Psoas muscle (tissue), 7 donors: ENCODE measurements at regions not wholly inside any gene's neighbourhood (a gene's known extent, or its start where the extent isn't known, plus 50 kb on each side); places are given as distances from the start of the nearest gene placed in this dataset.

Experiments used
- ATAC-seq, 4 donors: fragments of 200-7000 bp; cut with Tn5 transposase; one replicate each; pipeline ENCODE4 v1.9.1; 2020; ENCODE audit warnings: moderate library complexity in 3 of 4, mild to moderate bottlenecking in 2 of 4
- DNase-seq, 2 donors: peaks; one replicate each; pipeline ENCODE4 v3.0.0-alpha.2; 2020
- H3K27ac ChIP-seq: fragments of 200-600 bp; one replicate; pipeline ENCODE4 v1.8.0; 2022
- H3K27me3 ChIP-seq, 3 donors: fragments of 200-600 bp in 1 of 3; one replicate each; pipeline versions ENCODE4 v1.6.1 to v1.8.0; 2013 to 2022; ENCODE audit warnings: low read length in 2 of 3, mild to moderate bottlenecking in 2 of 3, moderate library complexity in 1 of 3; ENCODE audit not compliant: insufficient read depth in 3 of 3
- H3K36me3 ChIP-seq, 2 donors: fragments of 200-600 bp in 1 of 2; one replicate each; pipeline versions ENCODE4 v1.6.1 to v1.8.0; 2013 to 2022; ENCODE audit warnings: low read depth in 1 of 2, mild to moderate bottlenecking in 1 of 2, moderate library complexity in 1 of 2; ENCODE audit not compliant: insufficient read depth in 1 of 2
- H3K4me1 ChIP-seq: fragments of 200-600 bp; one replicate; pipeline ENCODE4 v1.8.0; 2022
- H3K4me3 ChIP-seq: fragments of 200-600 bp; one replicate; pipeline ENCODE4 v1.8.0; 2022; ENCODE audit warnings: mild to moderate bottlenecking
- H3K9me3 ChIP-seq: fragments of 200-600 bp; one replicate; pipeline ENCODE4 v1.8.0; 2022
- CTCF ChIP-seq: fragments of 200-600 bp; IDR thresholded peaks from one replicate; pipeline ENCODE4 v1.8.0; 2022; ENCODE audit warnings: antibody characterized with exemption
- WGBS, 3 donors: extraction: QIAGEN DNeasy Blood & Tissue Kit; methylation state at CpG; one replicate each; pipeline versions ENCODE4 v1.1.6 to v1.1.7; 2013; 5-methylcytosine and 5-hydroxymethylcytosine counted together
- intact Hi-C, 2 donors: fragments of 100-400 bp; cut with DNase I; formaldehyde crosslinking; loops; one replicate each; pipeline versions ENCODE4 v1.11.0 to v1.14.2; 2022
- donor health status: healthy with polysubstance abuse.
- donor health status: DM: no; HTN: no; CAD: no; lungs with moderate emphysema.
- donor health status: Bipolar disorder and iron deficiency.
- donor health status: healthy.
- donor health status: DM: yes; HTN: yes; CAD: no.
- donor health status: DM: no; HTN: no; CAD: no.
- donor health status: DM: yes; HTN: yes; CAD: no.

GRCh38 chr6:37106554-37106953, 63.4 kb upstream of the PIM1 start:
- Histone ChIP-seq H3K36me3 (no peaks in the 10 kb centered on the region), H3K27me3 (no peaks in the 10 kb centered on the region), H3K9me3 (no peaks in the 10 kb centered on the region), H3K27ac (no peak overlapping the region), H3K4me3 (no peak overlapping the region), H3K4me1 (peaks cover 24% of the 10 kb centered on the region)
- no peak for TF ChIP-seq CTCF
- WGBS, 3 donors: 95 to 97% (median 95%) methylated on average over 8 of the region's 8 CpGs
- intact Hi-C loops: no loop called here
- ATAC-seq: no peak
- DNase-seq: no peak

- WGBS, 3 donors: 65 to 71% (median 68%) methylated on average over 7 of the region's 7 CpGs
- no peaks in the 10 kb centered on the region for H3K9me3 ChIP-seq
- no peak overlapping the region for H3K4me3 ChIP-seq
- ATAC-seq: no peak
- intact Hi-C loops: no loop called here
- H3K27me3 ChIP-seq: no peaks in the 10 kb centered on the region
- H3K27ac ChIP-seq: no peak overlapping the region
- H3K4me1 ChIP-seq: peaks cover 19% of the 10 kb centered on the region
- TF ChIP-seq CTCF: no peak
- no peak for DNase-seq
- no peaks in the 10 kb centered on the region for H3K36me3 ChIP-seq
Observed at GRCh38 chr6:37106982-37107491, 62.9 kb upstream of the PIM1 start.

GRCh38 chr6:37109714-37110499, 60.0 kb upstream of the PIM1 start:
- no peak for TF ChIP-seq CTCF
- Histone ChIP-seq H3K36me3 (no peaks in the 10 kb centered on the region), H3K4me3 (no peak overlapping the region), H3K27ac (no peak overlapping the region), H3K4me1 (no peaks in the 10 kb centered on the region), H3K27me3 (no peaks in the 10 kb centered on the region), H3K9me3 (no peaks in the 10 kb centered on the region)
- DNase-seq (no peak), ATAC-seq (peak in 2 of 4 donors; percentile 46 to 57)
- intact Hi-C loops: no loop called here
- WGBS, 3 donors: 59 to 70% (median 67%) methylated on average over 13 of the region's 13 CpGs

GRCh38 chr6:37110500-37111461, 59.2 kb upstream of the PIM1 start:
- no peak for TF ChIP-seq CTCF
- 80 to 89% (median 84%) methylated on average over 11 of the region's 11 CpGs for WGBS, 3 donors
- Histone ChIP-seq H3K4me1 (no peaks in the 10 kb centered on the region), H3K4me3 (no peak overlapping the region), H3K27ac (no peak overlapping the region), H3K27me3 (no peaks in the 10 kb centered on the region), H3K9me3 (no peaks in the 10 kb centered on the region), H3K36me3 (no peaks in the 10 kb centered on the region)
- ATAC-seq (no peak), DNase-seq (no peak)
- intact Hi-C loops: no loop called here
